ENCODE measurements at regions not wholly inside any gene's neighbourhood (a gene's known extent, or its start where the extent isn't known, plus 50 kb on each side); places are given as distances from the start of the nearest gene placed in this dataset.

DNA sequence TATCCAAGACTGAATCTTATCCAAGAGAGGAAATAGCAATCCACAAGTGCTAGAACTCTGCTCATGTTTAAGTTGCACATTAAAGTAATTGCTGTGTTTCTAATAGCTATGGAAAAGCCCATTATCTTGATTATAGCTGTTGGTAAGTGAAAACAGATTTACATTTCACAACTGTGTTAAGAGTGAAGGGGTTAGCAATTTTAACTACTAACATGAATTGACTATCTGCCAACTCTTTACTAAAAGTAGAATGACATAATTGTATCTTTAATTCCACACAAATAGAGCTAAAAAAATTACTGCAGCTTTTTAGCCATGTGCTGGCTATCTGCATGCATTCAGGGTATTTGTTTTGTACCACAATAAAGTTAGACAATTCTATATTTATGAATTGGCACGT, 277.9 kb upstream of the IRAK1BP1 start:
- TF ChIP-seq, protein P1, sequence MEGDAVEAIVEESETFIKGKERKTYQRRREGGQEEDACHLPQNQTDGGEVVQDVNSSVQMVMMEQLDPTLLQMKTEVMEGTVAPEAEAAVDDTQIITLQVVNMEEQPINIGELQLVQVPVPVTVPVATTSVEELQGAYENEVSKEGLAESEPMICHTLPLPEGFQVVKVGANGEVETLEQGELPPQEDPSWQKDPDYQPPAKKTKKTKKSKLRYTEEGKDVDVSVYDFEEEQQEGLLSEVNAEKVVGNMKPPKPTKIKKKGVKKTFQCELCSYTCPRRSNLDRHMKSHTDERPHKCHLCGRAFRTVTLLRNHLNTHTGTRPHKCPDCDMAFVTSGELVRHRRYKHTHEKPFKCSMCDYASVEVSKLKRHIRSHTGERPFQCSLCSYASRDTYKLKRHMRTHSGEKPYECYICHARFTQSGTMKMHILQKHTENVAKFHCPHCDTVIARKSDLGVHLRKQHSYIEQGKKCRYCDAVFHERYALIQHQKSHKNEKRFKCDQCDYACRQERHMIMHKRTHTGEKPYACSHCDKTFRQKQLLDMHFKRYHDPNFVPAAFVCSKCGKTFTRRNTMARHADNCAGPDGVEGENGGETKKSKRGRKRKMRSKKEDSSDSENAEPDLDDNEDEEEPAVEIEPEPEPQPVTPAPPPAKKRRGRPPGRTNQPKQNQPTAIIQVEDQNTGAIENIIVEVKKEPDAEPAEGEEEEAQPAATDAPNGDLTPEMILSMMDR (tag by site-specific recombination; IDR thresholded peaks at IDR 0.05) = no peak
- TF ChIP-seq, protein P2, sequence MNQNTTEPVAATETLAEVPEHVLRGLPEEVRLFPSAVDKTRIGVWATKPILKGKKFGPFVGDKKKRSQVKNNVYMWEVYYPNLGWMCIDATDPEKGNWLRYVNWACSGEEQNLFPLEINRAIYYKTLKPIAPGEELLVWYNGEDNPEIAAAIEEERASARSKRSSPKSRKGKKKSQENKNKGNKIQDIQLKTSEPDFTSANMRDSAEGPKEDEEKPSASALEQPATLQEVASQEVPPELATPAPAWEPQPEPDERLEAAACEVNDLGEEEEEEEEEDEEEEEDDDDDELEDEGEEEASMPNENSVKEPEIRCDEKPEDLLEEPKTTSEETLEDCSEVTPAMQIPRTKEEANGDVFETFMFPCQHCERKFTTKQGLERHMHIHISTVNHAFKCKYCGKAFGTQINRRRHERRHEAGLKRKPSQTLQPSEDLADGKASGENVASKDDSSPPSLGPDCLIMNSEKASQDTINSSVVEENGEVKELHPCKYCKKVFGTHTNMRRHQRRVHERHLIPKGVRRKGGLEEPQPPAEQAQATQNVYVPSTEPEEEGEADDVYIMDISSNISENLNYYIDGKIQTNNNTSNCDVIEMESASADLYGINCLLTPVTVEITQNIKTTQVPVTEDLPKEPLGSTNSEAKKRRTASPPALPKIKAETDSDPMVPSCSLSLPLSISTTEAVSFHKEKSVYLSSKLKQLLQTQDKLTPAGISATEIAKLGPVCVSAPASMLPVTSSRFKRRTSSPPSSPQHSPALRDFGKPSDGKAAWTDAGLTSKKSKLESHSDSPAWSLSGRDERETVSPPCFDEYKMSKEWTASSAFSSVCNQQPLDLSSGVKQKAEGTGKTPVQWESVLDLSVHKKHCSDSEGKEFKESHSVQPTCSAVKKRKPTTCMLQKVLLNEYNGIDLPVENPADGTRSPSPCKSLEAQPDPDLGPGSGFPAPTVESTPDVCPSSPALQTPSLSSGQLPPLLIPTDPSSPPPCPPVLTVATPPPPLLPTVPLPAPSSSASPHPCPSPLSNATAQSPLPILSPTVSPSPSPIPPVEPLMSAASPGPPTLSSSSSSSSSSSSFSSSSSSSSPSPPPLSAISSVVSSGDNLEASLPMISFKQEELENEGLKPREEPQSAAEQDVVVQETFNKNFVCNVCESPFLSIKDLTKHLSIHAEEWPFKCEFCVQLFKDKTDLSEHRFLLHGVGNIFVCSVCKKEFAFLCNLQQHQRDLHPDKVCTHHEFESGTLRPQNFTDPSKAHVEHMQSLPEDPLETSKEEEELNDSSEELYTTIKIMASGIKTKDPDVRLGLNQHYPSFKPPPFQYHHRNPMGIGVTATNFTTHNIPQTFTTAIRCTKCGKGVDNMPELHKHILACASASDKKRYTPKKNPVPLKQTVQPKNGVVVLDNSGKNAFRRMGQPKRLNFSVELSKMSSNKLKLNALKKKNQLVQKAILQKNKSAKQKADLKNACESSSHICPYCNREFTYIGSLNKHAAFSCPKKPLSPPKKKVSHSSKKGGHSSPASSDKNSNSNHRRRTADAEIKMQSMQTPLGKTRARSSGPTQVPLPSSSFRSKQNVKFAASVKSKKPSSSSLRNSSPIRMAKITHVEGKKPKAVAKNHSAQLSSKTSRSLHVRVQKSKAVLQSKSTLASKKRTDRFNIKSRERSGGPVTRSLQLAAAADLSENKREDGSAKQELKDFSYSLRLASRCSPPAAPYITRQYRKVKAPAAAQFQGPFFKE (tag by site-specific recombination; IDR thresholded peaks at IDR 0.05; ENCODE audit: borderline replicate concordance) = no peak
- TF ChIP-seq ZNF37A (tag by site-specific recombination; IDR thresholded peaks at IDR 0.05) = no peak
- TF ChIP-seq ZNF23 (tag by site-specific recombination; IDR thresholded peaks at IDR 0.05; ENCODE audit: borderline replicate concordance) = no peak
- TF ChIP-seq SETDB1 (IDR thresholded peaks at IDR 0.05; ENCODE audit: insufficient read length, low read length) = no peak
- TF ChIP-seq, protein P3, sequence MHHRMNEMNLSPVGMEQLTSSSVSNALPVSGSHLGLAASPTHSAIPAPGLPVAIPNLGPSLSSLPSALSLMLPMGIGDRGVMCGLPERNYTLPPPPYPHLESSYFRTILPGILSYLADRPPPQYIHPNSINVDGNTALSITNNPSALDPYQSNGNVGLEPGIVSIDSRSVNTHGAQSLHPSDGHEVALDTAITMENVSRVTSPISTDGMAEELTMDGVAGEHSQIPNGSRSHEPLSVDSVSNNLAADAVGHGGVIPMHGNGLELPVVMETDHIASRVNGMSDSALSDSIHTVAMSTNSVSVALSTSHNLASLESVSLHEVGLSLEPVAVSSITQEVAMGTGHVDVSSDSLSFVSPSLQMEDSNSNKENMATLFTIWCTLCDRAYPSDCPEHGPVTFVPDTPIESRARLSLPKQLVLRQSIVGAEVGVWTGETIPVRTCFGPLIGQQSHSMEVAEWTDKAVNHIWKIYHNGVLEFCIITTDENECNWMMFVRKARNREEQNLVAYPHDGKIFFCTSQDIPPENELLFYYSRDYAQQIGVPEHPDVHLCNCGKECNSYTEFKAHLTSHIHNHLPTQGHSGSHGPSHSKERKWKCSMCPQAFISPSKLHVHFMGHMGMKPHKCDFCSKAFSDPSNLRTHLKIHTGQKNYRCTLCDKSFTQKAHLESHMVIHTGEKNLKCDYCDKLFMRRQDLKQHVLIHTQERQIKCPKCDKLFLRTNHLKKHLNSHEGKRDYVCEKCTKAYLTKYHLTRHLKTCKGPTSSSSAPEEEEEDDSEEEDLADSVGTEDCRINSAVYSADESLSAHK (tag by site-specific recombination; IDR thresholded peaks at IDR 0.05) = no peak
- no peak for TF ChIP-seq ZNF292 (tag by site-specific recombination; IDR thresholded peaks at IDR 0.05; ENCODE audit: borderline replicate concordance, low read depth)
- TF ChIP-seq ZNF585B (tag by site-specific recombination; IDR thresholded peaks at IDR 0.05) = no peak

Measured in HEK293 (cell line).